ENCODE measurements at regions not wholly inside any gene's neighbourhood (a gene's known extent, or its start where the extent isn't known, plus 50 kb on each side); places are given as distances from the start of the nearest gene placed in this dataset.

DNA sequence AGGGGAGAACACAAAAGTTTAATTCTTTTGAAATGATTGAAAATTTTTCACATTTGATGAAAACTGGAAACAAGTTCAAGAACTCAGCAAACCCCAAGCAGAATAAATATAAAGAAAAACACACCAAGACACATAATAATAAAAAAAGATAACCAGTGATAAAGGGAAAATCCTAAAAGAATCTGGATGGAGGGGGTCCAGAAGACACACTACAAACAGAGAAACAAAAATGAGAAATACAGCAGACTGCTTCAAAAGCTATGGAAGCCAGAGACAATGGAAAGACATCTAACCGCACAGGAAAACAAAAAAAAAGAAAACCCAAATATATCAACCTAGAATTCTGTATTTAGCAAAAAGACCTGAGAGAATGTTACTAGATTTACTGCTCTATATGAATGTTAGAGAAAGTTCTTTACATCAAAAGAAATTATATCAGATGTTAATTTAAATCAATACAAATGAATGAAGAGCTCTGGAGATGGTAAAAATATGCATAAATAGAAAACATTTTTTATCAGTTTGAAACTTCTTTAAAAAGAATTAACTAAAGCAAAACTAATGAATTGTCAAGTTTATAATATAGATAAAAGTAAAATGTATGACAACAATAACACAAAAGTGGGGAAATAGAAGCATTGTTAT, 310.7 kb upstream of the PREP start:
- 48% methylated on average over 1 of the region's 1 CpG for WGBS (ENCODE audit: low lambda C conversion rate)

More for the DNA sequence above, 310.7 kb upstream of the PREP start:
- no peaks in the 10 kb centered on the region for H4K20me1 ChIP-seq (ENCODE audit: insufficient read depth)
- H3K4me2 ChIP-seq = no peak overlapping the region
- peaks cover 35% of the 10 kb centered on the region for H3K9me3 ChIP-seq
- no peak overlapping the region for H3K4me3 ChIP-seq (ENCODE audit: low read depth in 2 of 2, low read length in 1 of 2)
- ChIA-PET CTCF (interaction anchor here (0.6 to 2.3 kb wide), 2 partner anchors 19 to 831 kb away, joined by 3 to 6 read pairs; no protein-coding TSS in a partner anchor), POLR2A (no interaction called here)
- H3K4me1 ChIP-seq (ENCODE audit: control insufficient read depth in 1 of 2, insufficient read depth in 2 of 2, low read depth in 1 of 2, low read length in 1 of 2) = no peaks in the 10 kb centered on the region
- TF ChIP-seq CHD2 (IDR thresholded peaks at IDR 0.05; ENCODE audit: low read length, partially characterized antibody) = no peak
- no peak for TF ChIP-seq ELF1 (IDR thresholded peaks at IDR 0.05)
- TF ChIP-seq NRF1 (IDR thresholded peaks at IDR 0.05; ENCODE audit: low read depth, low read length) = no peak
- TF ChIP-seq TAF1 (IDR thresholded peaks at IDR 0.05; ENCODE audit: borderline replicate concordance, low read depth, low read length) = no peak
- TF ChIP-seq, protein P1, sequence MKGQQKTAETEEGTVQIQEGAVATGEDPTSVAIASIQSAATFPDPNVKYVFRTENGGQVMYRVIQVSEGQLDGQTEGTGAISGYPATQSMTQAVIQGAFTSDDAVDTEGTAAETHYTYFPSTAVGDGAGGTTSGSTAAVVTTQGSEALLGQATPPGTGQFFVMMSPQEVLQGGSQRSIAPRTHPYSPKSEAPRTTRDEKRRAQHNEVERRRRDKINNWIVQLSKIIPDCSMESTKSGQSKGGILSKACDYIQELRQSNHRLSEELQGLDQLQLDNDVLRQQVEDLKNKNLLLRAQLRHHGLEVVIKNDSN (IDR thresholded peaks at IDR 0.05; ENCODE audit: borderline replicate concordance, low read depth) = no peak
- TF ChIP-seq POLR2AphosphoS5 (IDR thresholded peaks at IDR 0.05; ENCODE audit: low read depth, low read length) = no peak
- no peak for TF ChIP-seq RAD21 (IDR thresholded peaks at IDR 0.05; ENCODE audit: low read length)
- TF ChIP-seq MXI1 (IDR thresholded peaks at IDR 0.05; ENCODE audit: low read depth, low read length) = no peak
- TF ChIP-seq FOSL2 (IDR thresholded peaks at IDR 0.05; ENCODE audit: borderline replicate concordance, low read depth) = no peak
- TF ChIP-seq, protein P2, sequence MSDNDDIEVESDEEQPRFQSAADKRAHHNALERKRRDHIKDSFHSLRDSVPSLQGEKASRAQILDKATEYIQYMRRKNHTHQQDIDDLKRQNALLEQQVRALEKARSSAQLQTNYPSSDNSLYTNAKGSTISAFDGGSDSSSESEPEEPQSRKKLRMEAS (IDR thresholded peaks at IDR 0.05; ENCODE audit: low read depth) = no peak
- TF ChIP-seq EZH2phosphoT487 (IDR thresholded peaks at IDR 0.05; ENCODE audit: borderline replicate concordance, low read depth) = no peak
- TF ChIP-seq, protein P3, sequence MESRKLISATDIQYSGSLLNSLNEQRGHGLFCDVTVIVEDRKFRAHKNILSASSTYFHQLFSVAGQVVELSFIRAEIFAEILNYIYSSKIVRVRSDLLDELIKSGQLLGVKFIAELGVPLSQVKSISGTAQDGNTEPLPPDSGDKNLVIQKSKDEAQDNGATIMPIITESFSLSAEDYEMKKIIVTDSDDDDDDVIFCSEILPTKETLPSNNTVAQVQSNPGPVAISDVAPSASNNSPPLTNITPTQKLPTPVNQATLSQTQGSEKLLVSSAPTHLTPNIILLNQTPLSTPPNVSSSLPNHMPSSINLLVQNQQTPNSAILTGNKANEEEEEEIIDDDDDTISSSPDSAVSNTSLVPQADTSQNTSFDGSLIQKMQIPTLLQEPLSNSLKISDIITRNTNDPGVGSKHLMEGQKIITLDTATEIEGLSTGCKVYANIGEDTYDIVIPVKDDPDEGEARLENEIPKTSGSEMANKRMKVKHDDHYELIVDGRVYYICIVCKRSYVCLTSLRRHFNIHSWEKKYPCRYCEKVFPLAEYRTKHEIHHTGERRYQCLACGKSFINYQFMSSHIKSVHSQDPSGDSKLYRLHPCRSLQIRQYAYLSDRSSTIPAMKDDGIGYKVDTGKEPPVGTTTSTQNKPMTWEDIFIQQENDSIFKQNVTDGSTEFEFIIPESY (IDR thresholded peaks at IDR 0.05; ENCODE audit: borderline replicate concordance, low read depth) = no peak
- TF ChIP-seq RCOR1 (IDR thresholded peaks at IDR 0.05; ENCODE audit: low read length) = no peak
- TF ChIP-seq TCF12 (IDR thresholded peaks at IDR 0.05) = no peak
- no peak for TF ChIP-seq SMC3 (IDR thresholded peaks at IDR 0.05; ENCODE audit: low read depth, low read length)
- TF ChIP-seq, protein P4, sequence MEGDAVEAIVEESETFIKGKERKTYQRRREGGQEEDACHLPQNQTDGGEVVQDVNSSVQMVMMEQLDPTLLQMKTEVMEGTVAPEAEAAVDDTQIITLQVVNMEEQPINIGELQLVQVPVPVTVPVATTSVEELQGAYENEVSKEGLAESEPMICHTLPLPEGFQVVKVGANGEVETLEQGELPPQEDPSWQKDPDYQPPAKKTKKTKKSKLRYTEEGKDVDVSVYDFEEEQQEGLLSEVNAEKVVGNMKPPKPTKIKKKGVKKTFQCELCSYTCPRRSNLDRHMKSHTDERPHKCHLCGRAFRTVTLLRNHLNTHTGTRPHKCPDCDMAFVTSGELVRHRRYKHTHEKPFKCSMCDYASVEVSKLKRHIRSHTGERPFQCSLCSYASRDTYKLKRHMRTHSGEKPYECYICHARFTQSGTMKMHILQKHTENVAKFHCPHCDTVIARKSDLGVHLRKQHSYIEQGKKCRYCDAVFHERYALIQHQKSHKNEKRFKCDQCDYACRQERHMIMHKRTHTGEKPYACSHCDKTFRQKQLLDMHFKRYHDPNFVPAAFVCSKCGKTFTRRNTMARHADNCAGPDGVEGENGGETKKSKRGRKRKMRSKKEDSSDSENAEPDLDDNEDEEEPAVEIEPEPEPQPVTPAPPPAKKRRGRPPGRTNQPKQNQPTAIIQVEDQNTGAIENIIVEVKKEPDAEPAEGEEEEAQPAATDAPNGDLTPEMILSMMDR (IDR thresholded peaks at IDR 0.05) = no peak
- TF ChIP-seq FOXM1 (IDR thresholded peaks at IDR 0.05; ENCODE audit: low read depth) = no peak
- no peaks in the 10 kb centered on the region for H3K9me2 ChIP-seq
- H3K36me3 ChIP-seq (replicated peaks in 1 of 2; ENCODE audit: control insufficient read depth in 1 of 2, insufficient read depth in 2 of 2, low read length in 1 of 2) = peaks cover 0 to 16% of the 10 kb centered on the region in 2 experiments
- no peaks in the 10 kb centered on the region for H3K27me3 ChIP-seq (ENCODE audit: insufficient read depth)
- DNase-seq = no peak
- H3F3A ChIP-seq (replicated peaks; ENCODE audit: insufficient read depth) = peaks cover 6% of the 10 kb centered on the region
- H3K27ac ChIP-seq (ENCODE audit: low read depth in 2 of 2, low read length in 1 of 2) = no peak overlapping the region
- H3K9ac ChIP-seq = no peak overlapping the region
- no peaks in the 10 kb centered on the region for H3K79me2 ChIP-seq (ENCODE audit: insufficient read depth)
- H2AFZ ChIP-seq (ENCODE audit: low read depth) = no peak overlapping the region
